Gastroesophageal sphincter (tissue), 4 donors: ENCODE measurements at regions not wholly inside any gene's neighbourhood (a gene's known extent, or its start where the extent isn't known, plus 50 kb on each side); places are given as distances from the start of the nearest gene placed in this dataset.
"Not testable (repeated sequence)": the region's sequence is repeated elsewhere in the genome, so short reads cannot be mapped to it uniquely, and the experiment has no call there.

Experiments
- ATAC-seq: fragments of 150-250 bp; one replicate; pipeline ENCODE4 v1.9.1; 2016; ENCODE audit warnings: mild to moderate bottlenecking, moderate library complexity
- H3K27ac ChIP-seq, 4 donors: fragments of 200-600 bp; sonication (generic) in 3 of 4; 1 replicate in 3 of 4; 2 replicates in 1 of 4; pipeline ENCODE4 v1.5.1; 2016 to 2019
- H3K27me3 ChIP-seq: fragments of 200-600 bp; sonication (generic); one replicate; pipeline ENCODE4 v1.5.1; 2019
- H3K36me3 ChIP-seq, 2 donors: fragments of 200-600 bp; sonication (generic); one replicate each; pipeline ENCODE4 v1.5.1; 2019; ENCODE audit warnings: control low read depth in 1 of 2
- H3K4me1 ChIP-seq, 3 donors: fragments of 200-600 bp; sonication (generic); 1 replicate in 2 of 3; 2 replicates in 1 of 3; pipeline ENCODE4 v1.5.1; 2016 to 2019; ENCODE audit warnings: control low read depth in 2 of 3
- H3K4me3 ChIP-seq, 2 donors: fragments of 200-600 bp; sonication (generic); one replicate each; pipeline ENCODE4 v1.5.1; 2019; ENCODE audit warnings: mild to moderate bottlenecking in 1 of 2, moderate library complexity in 1 of 2
- H3K9me3 ChIP-seq, 3 donors: fragments of 200-600 bp; sonication (generic); one replicate each; pipeline ENCODE4 v1.5.1; 2017 to 2019; ENCODE audit warnings: control low read depth in 2 of 3
- CTCF ChIP-seq, 4 experiments: fragments of 200-600 bp in 2 of 4; fragments of 450-650 bp in 2 of 4; sonication (generic) in 1 of 4; IDR thresholded peaks; one replicate each; pipeline ENCODE4 v1.5.1; 2017 to 2019; ENCODE audit warnings: antibody characterized with exemption in 4 of 4, mild to moderate bottlenecking in 2 of 4, moderate library complexity in 2 of 4
- EP300 ChIP-seq: sonication (generic); formaldehyde crosslinking; IDR thresholded peaks from one replicate; pipeline ENCODE4 v1.6.1; 2017; ENCODE audit warnings: antibody characterized with exemption, mild to moderate bottlenecking
- POLR2A ChIP-seq, 2 donors: fragments of 450-650 bp; IDR thresholded peaks; one replicate each; pipeline ENCODE4 v1.6.1; 2017; ENCODE audit warnings: antibody characterized with exemption in 2 of 2, mild to moderate bottlenecking in 2 of 2, moderate library complexity in 1 of 2
- POLR2AphosphoS5 ChIP-seq: sonication (generic); formaldehyde crosslinking; IDR thresholded peaks from one replicate; pipeline ENCODE4 v1.6.1; 2017; ENCODE audit warnings: antibody characterized with exemption
- WGBS, 2 donors: methylation state at CpG; one replicate each; pipeline ENCODE4 v1.1.5; 2018; ENCODE audit warnings: low coverage in 1 of 2; 5-methylcytosine and 5-hydroxymethylcytosine counted together

GRCh38 chr4:157702831-157703230, 470.0 kb downstream of the GASK1B start:
- Histone ChIP-seq H3K36me3 (no peaks in the 10 kb centered on the region), H3K27ac (no peak overlapping the region), H3K9me3 (no peaks in the 10 kb centered on the region), H3K4me1 (peaks cover 0 to 5% (median 0%) of the 10 kb centered on the region in 3 donors), H3K4me3 (no peak overlapping the region), H3K27me3 (no peaks in the 10 kb centered on the region)
- TF ChIP-seq POLR2A (IDR thresholded peaks at IDR 0.05) (no peak), CTCF (IDR thresholded peaks at IDR 0.05) (no peak), EP300 (no peak), POLR2AphosphoS5 (no peak)
- ATAC-seq = no peak
- 90 to 96% methylated on average over 2 to 3 of the region's 3 CpGs for WGBS, 2 donors

GRCh38 chr4:157701695-157701994, 471.2 kb downstream of the GASK1B start:
- ATAC-seq = no peak
- no peak overlapping the region for H3K27ac ChIP-seq
- no peaks in the 10 kb centered on the region for H3K27me3 ChIP-seq
- no peak overlapping the region for H3K4me3 ChIP-seq
- no peak for TF ChIP-seq POLR2AphosphoS5
- TF ChIP-seq EP300 = no peak
- TF ChIP-seq CTCF (IDR thresholded peaks at IDR 0.05) = no peak
- TF ChIP-seq POLR2A (IDR thresholded peaks at IDR 0.05) = no peak
- no peaks in the 10 kb centered on the region for H3K36me3 ChIP-seq
- H3K9me3 ChIP-seq = no peaks in the 10 kb centered on the region
- 54 to 100% methylated on average over 1 to 3 of the region's 3 CpGs for WGBS, 2 donors
- peaks cover 0 to 5% (median 0%) of the 10 kb centered on the region in 3 donors for H3K4me1 ChIP-seq

- Histone ChIP-seq H3K4me3 (no peak overlapping the region), H3K4me1 (peaks cover 0 to 5% (median 0%) of the 10 kb centered on the region in 3 donors), H3K36me3 (no peaks in the 10 kb centered on the region), H3K27me3 (no peaks in the 10 kb centered on the region), H3K27ac (no peak overlapping the region), H3K9me3 (no peaks in the 10 kb centered on the region)
- no peak for ATAC-seq
- WGBS, 2 donors = 56 to 59% methylated on average over 3 of the region's 3 CpGs
- TF ChIP-seq POLR2A (IDR thresholded peaks at IDR 0.05) = no peak
- TF ChIP-seq EP300 = no peak
- no peak for TF ChIP-seq CTCF (IDR thresholded peaks at IDR 0.05)
- TF ChIP-seq POLR2AphosphoS5 = no peak
Measured at GRCh38 chr4:157700898-157701694, 471.7 kb downstream of the GASK1B start.

GRCh38 chr4:157689476-157689875, 468.9 kb downstream of the GRIA2 start:
- TF ChIP-seq POLR2A (IDR thresholded peaks at IDR 0.05) = no peak
- TF ChIP-seq POLR2AphosphoS5 = no peak
- TF ChIP-seq EP300 = no peak
- TF ChIP-seq CTCF (IDR thresholded peaks at IDR 0.05) = no peak
- 17 to 38% methylated on average over 1 of the region's 1 CpG for WGBS, 2 donors
- Histone ChIP-seq H3K4me1 (peaks cover 0 to 4% (median 3%) of the 10 kb centered on the region in 3 donors), H3K36me3 (no peaks in the 10 kb centered on the region), H3K27me3 (no peaks in the 10 kb centered on the region), H3K4me3 (no peak overlapping the region), H3K9me3 (no peaks in the 10 kb centered on the region), H3K27ac (no peak overlapping the region)
- ATAC-seq = no peak

GRCh38 chr4:157687971-157688370, 467.4 kb downstream of the GRIA2 start:
- Histone ChIP-seq H3K9me3 (no peaks in the 10 kb centered on the region), H3K36me3 (no peaks in the 10 kb centered on the region), H3K4me3 (no peak overlapping the region), H3K4me1 (peaks cover 0 to 4% (median 3%) of the 10 kb centered on the region in 3 donors), H3K27me3 (no peaks in the 10 kb centered on the region), H3K27ac (no peak overlapping the region)
- no peak for ATAC-seq
- WGBS, 2 donors = 100% methylated on average over 1 of the region's 1 CpG; no CpG with 5 or more reads in 1 of the 2 donors
- no peak for TF ChIP-seq POLR2A (IDR thresholded peaks at IDR 0.05)
- no peak for TF ChIP-seq POLR2AphosphoS5
- no peak for TF ChIP-seq CTCF (IDR thresholded peaks at IDR 0.05)
- TF ChIP-seq EP300 = no peak

- ATAC-seq, H3K9me3 ChIP-seq, H3K4me3 ChIP-seq, H3K36me3 ChIP-seq, H3K4me1 ChIP-seq, H3K27me3 ChIP-seq, H3K27ac ChIP-seq: not testable (repeated sequence)
Measured at GRCh38 chr4:157679326-157679725, 458.8 kb downstream of the GRIA2 start.
